GM10266 (cell line): ENCODE measurements at regions not wholly inside any gene's neighbourhood (a gene's known extent, or its start where the extent isn't known, plus 50 kb on each side); places are given as distances from the start of the nearest gene placed in this dataset.

Experiments
- DNase-seq: peaks from one replicate; pipeline ENCODE4 v3.0.0; 2012; ENCODE audit errors: extremely low spot score
- TF ChIP-seq, protein P1 (sequence below): IDR thresholded peaks from 2 replicates; pipeline ENCODE4 v1.5.1; 2012; ENCODE audit warnings: mild to moderate bottlenecking, low read depth; ENCODE audit not compliant: control insufficient read depth, insufficient read depth; ENCODE audit errors: missing control alignments

DNA sequence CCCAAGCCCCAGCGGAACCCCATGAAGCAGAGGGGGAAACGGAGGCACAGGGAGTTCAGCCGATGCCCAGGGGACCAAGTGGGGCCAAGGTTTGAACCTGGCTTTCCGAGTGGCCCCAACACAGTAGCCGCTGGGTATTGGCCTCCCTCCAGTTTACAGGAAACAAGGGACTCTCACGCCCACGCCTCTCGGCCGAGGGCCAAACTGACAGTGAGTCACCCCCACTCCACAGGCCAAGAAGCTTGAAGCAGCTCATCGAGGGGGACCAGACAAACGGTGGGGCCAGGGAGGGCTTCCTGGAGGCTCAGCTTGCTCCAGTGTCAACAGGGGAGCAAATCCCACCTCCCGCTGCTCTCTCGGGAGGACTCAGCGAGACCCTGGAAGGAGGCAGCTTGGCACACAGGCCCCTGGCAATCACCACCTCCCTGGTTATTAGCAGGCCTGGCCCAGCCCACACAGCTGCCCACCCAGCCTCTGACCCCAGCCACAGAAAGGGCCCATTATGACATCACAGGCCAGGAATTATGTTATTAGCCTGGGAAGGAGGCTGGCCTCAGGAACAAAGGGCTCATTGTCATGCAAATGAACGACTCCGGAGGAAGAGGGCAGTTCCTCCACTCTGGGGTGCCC is 54.6 kb downstream of the NCOR2 start:
- TF ChIP-seq, protein P1, sequence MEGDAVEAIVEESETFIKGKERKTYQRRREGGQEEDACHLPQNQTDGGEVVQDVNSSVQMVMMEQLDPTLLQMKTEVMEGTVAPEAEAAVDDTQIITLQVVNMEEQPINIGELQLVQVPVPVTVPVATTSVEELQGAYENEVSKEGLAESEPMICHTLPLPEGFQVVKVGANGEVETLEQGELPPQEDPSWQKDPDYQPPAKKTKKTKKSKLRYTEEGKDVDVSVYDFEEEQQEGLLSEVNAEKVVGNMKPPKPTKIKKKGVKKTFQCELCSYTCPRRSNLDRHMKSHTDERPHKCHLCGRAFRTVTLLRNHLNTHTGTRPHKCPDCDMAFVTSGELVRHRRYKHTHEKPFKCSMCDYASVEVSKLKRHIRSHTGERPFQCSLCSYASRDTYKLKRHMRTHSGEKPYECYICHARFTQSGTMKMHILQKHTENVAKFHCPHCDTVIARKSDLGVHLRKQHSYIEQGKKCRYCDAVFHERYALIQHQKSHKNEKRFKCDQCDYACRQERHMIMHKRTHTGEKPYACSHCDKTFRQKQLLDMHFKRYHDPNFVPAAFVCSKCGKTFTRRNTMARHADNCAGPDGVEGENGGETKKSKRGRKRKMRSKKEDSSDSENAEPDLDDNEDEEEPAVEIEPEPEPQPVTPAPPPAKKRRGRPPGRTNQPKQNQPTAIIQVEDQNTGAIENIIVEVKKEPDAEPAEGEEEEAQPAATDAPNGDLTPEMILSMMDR: no peak

DNA sequence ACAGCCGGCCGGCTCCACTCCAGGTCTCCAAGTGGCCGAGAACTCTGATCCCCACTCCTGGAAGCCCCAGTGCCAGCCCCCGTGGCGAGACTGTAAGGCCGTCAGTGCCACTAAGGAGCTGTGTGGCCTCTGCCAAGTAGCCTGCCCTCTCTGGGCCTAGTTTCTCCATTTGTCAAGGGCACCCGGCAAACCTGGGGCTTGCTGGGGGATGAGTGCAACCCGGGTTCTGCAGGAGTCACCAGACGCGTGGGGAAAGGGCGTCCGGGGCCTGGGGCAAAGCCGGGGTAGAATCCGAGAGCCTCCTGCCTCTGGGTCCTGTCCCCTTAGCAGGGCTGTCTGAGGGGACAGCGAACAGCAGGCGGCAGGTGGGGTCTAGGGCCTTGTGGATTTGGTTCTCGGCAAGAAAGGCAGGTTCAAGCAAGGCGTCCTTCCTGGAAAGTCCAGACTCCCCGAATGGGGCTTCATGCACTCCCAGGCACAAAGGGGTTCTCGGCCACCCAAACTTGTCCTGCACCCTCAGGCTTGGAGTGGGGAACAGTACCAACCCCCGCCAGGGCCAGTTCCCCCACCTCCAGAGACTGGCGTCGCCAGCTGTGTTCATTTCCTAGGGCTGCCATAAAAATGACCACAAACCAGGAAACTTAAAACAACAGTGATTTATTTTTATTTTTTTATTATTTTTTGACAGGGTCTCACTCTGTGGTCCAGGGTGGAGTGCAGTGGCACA is 56.0 kb downstream of the NCOR2 start:
- DNase-seq: no peak
- TF ChIP-seq, protein P1: no peak

More for the DNA sequence above, 54.6 kb downstream of the NCOR2 start:
- no peak for DNase-seq

DNA sequence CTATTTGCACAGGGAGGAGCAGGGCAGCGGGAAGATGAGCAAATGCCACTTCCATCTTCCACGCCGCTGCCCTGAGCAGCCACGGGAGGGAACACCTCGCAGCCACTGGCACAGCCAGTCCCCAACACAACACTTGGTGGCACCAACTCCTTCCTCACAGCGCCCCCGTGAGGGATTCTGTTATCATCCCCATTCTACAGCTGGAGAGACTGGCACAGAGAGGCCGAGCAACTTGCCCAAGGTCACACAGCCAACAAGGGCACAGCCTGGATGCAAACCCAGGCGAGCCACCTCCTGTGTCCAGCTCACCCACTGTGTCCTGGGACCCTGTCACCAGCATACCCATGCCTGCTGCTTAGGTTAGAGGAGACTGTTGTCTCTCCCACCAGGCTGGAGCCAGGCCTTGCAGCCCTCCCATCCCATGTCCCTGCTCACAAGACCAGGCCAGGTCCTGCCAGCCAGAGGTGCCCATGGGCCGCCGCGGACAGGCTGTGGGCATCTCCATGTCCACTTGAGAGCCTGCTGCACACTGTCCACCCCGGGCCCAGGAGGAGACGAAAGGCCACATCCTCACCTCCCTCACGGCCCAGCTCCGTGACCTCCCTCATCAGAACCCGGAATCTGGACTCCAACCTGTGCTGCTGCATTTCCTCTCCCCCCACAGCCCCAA is 57.0 kb downstream of the NCOR2 start:
- no peak for DNase-seq
- TF ChIP-seq, protein P1: no peak

DNA sequence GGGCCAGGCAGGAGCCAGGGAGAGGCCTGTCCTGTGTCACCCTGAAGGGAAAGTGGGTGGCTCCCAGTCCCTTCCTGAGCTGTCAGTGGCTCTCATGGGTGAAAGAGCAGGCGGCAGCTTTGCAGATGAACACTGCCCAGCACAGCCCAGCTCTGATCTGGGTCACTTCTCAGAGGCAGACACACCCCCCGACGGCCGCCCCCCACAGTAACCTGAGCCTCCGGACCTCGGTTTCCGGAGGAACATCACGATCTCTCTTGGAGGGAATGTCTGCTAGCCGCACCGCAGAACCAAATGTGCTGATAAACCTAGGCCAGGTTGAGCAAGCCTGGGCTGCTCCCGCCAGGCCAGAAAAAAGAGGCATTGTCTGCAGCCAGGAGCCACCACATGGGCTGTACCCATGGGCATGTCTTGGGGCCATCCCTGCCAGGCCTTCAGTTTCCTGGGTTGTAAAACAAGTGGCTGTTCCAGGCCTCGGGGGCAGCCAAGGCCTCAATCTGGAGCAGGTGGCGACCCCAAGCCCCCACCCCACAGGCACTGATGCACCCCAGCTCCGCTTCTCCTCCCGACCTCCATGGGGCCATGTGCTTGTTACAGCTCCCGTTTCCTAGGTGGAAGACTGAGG is 57.6 kb downstream of the NCOR2 start:
- TF ChIP-seq, protein P1: no peak

DNA sequence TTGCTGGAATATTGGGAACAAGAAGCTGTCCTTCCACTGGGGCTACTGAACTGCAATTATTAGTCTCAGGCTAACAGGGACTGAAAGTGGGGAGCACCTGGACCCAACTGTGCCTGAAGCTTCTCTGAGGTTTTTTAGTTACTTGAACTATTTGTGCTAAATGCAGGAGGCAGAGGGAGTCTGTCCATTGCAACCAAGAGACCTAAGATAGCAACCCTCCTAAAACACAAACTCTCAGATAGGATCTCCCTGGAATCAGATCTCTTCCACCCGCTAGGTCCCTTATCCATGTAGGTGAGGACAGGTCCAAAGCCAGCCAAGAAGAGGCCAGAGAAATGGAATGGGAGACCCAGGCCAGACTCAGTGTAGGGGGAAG is 58.1 kb downstream of the NCOR2 start:
- TF ChIP-seq, protein P1: no peak
- DNase-seq: no peak

More for the DNA sequence above, 57.6 kb downstream of the NCOR2 start:
- no peak for DNase-seq

DNA sequence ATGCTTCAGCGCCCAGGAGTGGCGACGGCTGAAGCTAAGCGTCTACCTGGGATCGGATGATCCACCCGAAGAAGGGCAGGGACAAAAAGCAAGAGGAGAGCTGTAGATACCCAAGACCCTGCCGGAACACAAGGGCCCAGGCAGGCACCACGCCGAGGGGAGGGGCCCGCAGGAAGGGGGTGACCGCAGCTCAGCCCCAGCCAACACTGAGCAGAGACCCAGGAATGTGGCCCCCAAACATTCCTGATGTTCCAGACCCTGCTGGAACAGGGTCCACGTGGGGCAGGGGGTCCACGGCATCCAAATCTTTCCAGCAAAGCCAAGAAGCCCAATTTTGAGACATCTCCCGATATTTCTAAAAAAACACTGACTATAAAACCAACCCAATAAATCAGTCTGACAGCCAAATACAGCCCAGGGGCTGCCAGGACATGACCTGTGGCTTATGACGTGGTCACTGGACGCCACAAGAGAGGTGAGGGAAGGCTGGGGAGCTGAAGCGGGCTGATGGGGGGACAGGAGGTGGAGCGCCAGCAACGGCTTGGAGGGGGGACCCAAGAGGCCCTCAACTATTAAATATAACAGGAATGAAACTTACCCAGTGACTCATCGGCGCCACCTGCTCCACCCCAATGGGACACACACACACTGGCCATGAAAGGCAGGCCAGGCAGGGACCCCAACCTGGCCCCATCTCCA is 58.9 kb downstream of the NCOR2 start:
- peak; percentile 66 for DNase-seq
- TF ChIP-seq, protein P1: peak; percentile 24
